ENCODE measurements at regions not wholly inside any gene's neighbourhood (a gene's known extent, or its start where the extent isn't known, plus 50 kb on each side); places are given as distances from the start of the nearest gene placed in this dataset.

DNA sequence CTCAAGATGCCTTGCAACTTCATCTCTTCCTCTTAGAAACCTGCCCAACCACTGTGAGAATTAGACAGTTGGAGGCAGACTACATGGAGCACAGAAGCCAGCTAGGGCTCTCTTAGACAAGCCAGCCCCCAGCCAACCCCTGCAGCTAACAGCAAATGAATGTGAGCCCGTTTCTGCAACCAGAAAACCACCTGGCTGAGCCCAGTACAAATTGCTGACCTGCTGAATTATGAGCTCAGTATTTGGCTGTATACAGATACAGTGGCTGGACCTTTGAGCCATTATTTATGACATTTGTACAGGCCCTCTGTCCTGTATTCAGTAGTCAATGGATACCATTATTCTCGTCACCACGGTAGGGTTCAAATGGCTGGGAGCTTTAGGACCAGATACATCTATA is 112.9 kb downstream of the TBX5 start:
- TF ChIP-seq, protein P1, sequence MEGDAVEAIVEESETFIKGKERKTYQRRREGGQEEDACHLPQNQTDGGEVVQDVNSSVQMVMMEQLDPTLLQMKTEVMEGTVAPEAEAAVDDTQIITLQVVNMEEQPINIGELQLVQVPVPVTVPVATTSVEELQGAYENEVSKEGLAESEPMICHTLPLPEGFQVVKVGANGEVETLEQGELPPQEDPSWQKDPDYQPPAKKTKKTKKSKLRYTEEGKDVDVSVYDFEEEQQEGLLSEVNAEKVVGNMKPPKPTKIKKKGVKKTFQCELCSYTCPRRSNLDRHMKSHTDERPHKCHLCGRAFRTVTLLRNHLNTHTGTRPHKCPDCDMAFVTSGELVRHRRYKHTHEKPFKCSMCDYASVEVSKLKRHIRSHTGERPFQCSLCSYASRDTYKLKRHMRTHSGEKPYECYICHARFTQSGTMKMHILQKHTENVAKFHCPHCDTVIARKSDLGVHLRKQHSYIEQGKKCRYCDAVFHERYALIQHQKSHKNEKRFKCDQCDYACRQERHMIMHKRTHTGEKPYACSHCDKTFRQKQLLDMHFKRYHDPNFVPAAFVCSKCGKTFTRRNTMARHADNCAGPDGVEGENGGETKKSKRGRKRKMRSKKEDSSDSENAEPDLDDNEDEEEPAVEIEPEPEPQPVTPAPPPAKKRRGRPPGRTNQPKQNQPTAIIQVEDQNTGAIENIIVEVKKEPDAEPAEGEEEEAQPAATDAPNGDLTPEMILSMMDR (IDR thresholded peaks at IDR 0.05): no peak
- TF ChIP-seq POLR2AphosphoS5 (IDR thresholded peaks at IDR 0.05): no peak
- TF ChIP-seq POLR2A (IDR thresholded peaks at IDR 0.05): no peak

Measured in transverse colon (tissue), 4 donors.